Endodermal cell (in vitro differentiated cells): ENCODE measurements at regions not wholly inside any gene's neighbourhood (a gene's known extent, or its start where the extent isn't known, plus 50 kb on each side); places are given as distances from the start of the nearest gene placed in this dataset.

Source experiments
- DNase-seq: peaks from one replicate; pipeline ENCODE4 v3.0.0-alpha.2; 2017
- H3K27ac ChIP-seq: 2 replicates; pipeline ENCODE4 v1.5.1; 2013; ENCODE audit warnings: mild to moderate bottlenecking, low read depth, low read length, moderate library complexity
- H3K27me3 ChIP-seq: 2 replicates; pipeline ENCODE4 v1.6.1; 2013; ENCODE audit warnings: mild to moderate bottlenecking, low read length, moderate library complexity; ENCODE audit not compliant: insufficient read depth, control insufficient read depth, poor library complexity, severe bottlenecking
- H3K36me3 ChIP-seq: 2 replicates; pipeline ENCODE4 v1.7.0; 2013; ENCODE audit warnings: mild to moderate bottlenecking, low read length, moderate library complexity; ENCODE audit not compliant: control insufficient read depth, insufficient read depth
- H3K4me1 ChIP-seq: one replicate; pipeline ENCODE4 v1.7.0; 2013; ENCODE audit warnings: low read length; ENCODE audit not compliant: control insufficient read depth, insufficient read depth
- H3K4me3 ChIP-seq: 2 replicates; pipeline ENCODE4 v1.5.1; 2013; ENCODE audit warnings: mild to moderate bottlenecking, low read length, moderate library complexity
- H3K9ac ChIP-seq: 2 replicates; pipeline ENCODE4 v1.6.1; 2013; ENCODE audit warnings: mild to moderate bottlenecking, low read length, moderate library complexity; ENCODE audit not compliant: poor library complexity, severe bottlenecking; ENCODE audit errors: extremely low read depth
- H3K9me3 ChIP-seq: 2 replicates; pipeline ENCODE4 v1.6.1; 2013; ENCODE audit warnings: mild to moderate bottlenecking, low read length, moderate library complexity; ENCODE audit not compliant: control insufficient read depth
- H3K27ac Mint-ChIP-seq: 2 replicates; pipeline ENCODE4 v1.8.0; 2020; ENCODE audit warnings: mixed read lengths
- H3K27me3 Mint-ChIP-seq: 2 replicates; pipeline ENCODE4 v1.8.0; 2021; ENCODE audit warnings: mild to moderate bottlenecking, mixed read lengths; ENCODE audit not compliant: insufficient read depth
- H3K36me3 Mint-ChIP-seq: 2 replicates; pipeline ENCODE4 v1.8.0; 2020; ENCODE audit warnings: low read depth, mixed read lengths
- H3K4me1 Mint-ChIP-seq: 2 replicates; pipeline ENCODE4 v1.8.0; 2020; ENCODE audit warnings: mixed read lengths
- H3K4me3 Mint-ChIP-seq: 2 replicates; pipeline ENCODE4 v1.8.0; 2020; ENCODE audit warnings: mild to moderate bottlenecking, moderate library complexity, mixed read lengths
- H3K9me3 Mint-ChIP-seq: 2 replicates; pipeline ENCODE4 v1.8.0; 2020; ENCODE audit warnings: mild to moderate bottlenecking, mixed read lengths
- WGBS, 2 experiments: methylation state at CpG; one replicate each; pipeline versions ENCODE4 v1.1.5 to v1.1.7; 2013; ENCODE audit warnings: missing lambda C conversion rate in 2 of 2, mixed read lengths in 1 of 2; ENCODE audit not compliant: insufficient coverage in 1 of 2, insufficient read length in 1 of 2; 5-methylcytosine and 5-hydroxymethylcytosine counted together
- TF ChIP-seq, protein P1 (sequence below): fragments of 200-600 bp; sonication (generic); conservative IDR thresholded peaks from 2 replicates; pipeline ENCODE4 v1.5.0; 2021; ENCODE audit warnings: antibody characterized with exemption, mild to moderate bottlenecking

DNA sequence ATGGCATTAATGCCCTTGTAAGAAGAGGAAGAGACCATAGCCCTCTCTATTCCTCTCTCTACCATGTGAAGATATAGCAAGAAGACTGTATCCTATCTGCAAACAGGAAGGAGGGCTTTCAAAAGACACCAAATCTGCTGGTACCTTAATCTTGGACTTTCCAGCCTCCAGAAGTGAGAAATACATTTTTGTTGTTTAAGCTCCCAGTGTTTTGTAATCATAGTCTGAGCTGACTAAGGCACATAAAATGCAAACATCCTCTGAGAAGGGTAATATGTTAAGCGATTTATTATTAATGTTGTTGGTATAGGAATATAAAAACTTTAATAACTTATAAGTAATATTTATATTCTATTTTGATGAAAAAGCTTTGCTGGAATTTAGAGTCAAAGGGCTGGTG is 559.8 kb downstream of the SUCLG1 start:
- Mint-ChIP-seq H3K27me3 (no peaks in the 10 kb centered on the region), H3K4me3 (no peak overlapping the region), H3K36me3 (no peaks in the 10 kb centered on the region), H3K27ac (no peak overlapping the region), H3K9me3 (peaks cover 4% of the 10 kb centered on the region), H3K4me1 (peaks cover 8% of the 10 kb centered on the region)
- H3K9ac ChIP-seq: no peak overlapping the region
- DNase-seq: no peak
- no peaks in the 10 kb centered on the region for H3K9me3 ChIP-seq
- H3K4me1 ChIP-seq: no peaks in the 10 kb centered on the region
- no peaks in the 10 kb centered on the region for H3K36me3 ChIP-seq
- WGBS, 2 experiments: no CpG with 5 or more reads among the region's 1 CpG
- no peak overlapping the region for H3K27ac ChIP-seq
- TF ChIP-seq, protein P1, sequence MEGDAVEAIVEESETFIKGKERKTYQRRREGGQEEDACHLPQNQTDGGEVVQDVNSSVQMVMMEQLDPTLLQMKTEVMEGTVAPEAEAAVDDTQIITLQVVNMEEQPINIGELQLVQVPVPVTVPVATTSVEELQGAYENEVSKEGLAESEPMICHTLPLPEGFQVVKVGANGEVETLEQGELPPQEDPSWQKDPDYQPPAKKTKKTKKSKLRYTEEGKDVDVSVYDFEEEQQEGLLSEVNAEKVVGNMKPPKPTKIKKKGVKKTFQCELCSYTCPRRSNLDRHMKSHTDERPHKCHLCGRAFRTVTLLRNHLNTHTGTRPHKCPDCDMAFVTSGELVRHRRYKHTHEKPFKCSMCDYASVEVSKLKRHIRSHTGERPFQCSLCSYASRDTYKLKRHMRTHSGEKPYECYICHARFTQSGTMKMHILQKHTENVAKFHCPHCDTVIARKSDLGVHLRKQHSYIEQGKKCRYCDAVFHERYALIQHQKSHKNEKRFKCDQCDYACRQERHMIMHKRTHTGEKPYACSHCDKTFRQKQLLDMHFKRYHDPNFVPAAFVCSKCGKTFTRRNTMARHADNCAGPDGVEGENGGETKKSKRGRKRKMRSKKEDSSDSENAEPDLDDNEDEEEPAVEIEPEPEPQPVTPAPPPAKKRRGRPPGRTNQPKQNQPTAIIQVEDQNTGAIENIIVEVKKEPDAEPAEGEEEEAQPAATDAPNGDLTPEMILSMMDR: no peak
- no peak overlapping the region for H3K4me3 ChIP-seq
- H3K27me3 ChIP-seq: no peaks in the 10 kb centered on the region

DNA sequence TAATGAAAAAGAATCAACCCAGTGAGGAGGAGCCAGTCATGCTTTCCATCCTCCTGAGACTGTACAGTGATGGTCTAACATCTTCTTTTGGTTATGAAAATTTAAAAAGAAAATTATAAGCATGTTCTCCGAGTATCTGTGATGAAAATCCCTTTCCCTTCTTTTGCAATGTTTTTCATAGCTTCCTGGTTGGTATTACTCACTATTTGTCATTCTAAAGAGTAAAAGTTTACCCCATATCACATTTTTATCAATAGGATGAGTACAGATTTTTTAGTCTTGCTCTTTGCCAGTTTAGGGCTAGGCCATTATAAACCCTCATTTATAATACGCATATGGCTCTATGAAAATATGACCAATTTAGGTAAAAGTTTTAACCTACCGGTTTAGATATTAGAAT is 564.1 kb downstream of the SUCLG1 start:
- no peaks in the 10 kb centered on the region for H3K9me3 ChIP-seq
- H3K36me3 Mint-ChIP-seq: no peaks in the 10 kb centered on the region
- no peak overlapping the region for H3K4me3 Mint-ChIP-seq
- H3K9ac ChIP-seq: no peak overlapping the region
- no peaks in the 10 kb centered on the region for H3K27me3 Mint-ChIP-seq
- H3K4me1 Mint-ChIP-seq: peaks cover 8% of the 10 kb centered on the region
- H3K27ac Mint-ChIP-seq: no peak overlapping the region
- TF ChIP-seq, protein P1: no peak
- peaks cover 4% of the 10 kb centered on the region for H3K9me3 Mint-ChIP-seq
- no peak for DNase-seq
- H3K27me3 ChIP-seq: no peaks in the 10 kb centered on the region
- 89% methylated on average over 3 of the region's 3 CpGs; no CpG with 5 or more reads in 1 of the 2 experiments for whole genome bisulfite sequencing, 2 experiments
- H3K36me3 ChIP-seq: no peaks in the 10 kb centered on the region
- no peak overlapping the region for H3K4me3 ChIP-seq
- no peak overlapping the region for H3K27ac ChIP-seq
- no peaks in the 10 kb centered on the region for H3K4me1 ChIP-seq

DNA sequence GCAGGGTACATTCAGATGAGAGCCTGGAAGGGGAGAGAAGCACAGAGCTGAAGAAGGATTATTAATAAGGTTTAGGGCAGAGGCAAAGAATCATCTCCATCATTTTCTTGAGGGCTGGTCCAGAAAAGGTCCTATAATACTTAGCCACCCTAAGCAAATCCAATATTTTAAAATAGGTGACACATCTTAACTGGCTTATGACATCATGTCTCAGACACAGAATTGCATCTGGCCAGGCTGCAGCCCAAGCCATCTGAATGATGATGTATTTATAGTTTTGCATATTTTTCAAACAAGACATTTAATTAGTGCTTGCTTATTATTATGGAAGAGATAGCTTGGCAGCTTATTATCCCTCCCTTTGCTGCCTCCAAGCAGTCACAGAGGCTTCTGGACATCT is 571.3 kb downstream of the SUCLG1 start:
- Mint-ChIP-seq H3K4me1 (no peaks in the 10 kb centered on the region), H3K36me3 (no peaks in the 10 kb centered on the region), H3K27me3 (no peaks in the 10 kb centered on the region), H3K4me3 (no peak overlapping the region), H3K27ac (no peak overlapping the region), H3K9me3 (no peaks in the 10 kb centered on the region)
- Histone ChIP-seq H3K4me3 (no peak overlapping the region), H3K27ac (no peak overlapping the region), H3K27me3 (no peaks in the 10 kb centered on the region), H3K36me3 (no peaks in the 10 kb centered on the region), H3K4me1 (no peaks in the 10 kb centered on the region), H3K9ac (no peak overlapping the region), H3K9me3 (no peaks in the 10 kb centered on the region)
- TF ChIP-seq, protein P1: no peak
- no peak for DNase-seq
